ENCODE measurements at regions not wholly inside any gene's neighbourhood (a gene's known extent, or its start where the extent isn't known, plus 50 kb on each side); places are given as distances from the start of the nearest gene placed in this dataset.

- Histone ChIP-seq H3K27ac (no peak overlapping the region), H3K9me3 (no peaks in the 10 kb centered on the region), H3K36me3 (no peaks in the 10 kb centered on the region), H3K4me1 (no peaks in the 10 kb centered on the region), H3K4me3 (no peak overlapping the region), H3K27me3 (no peaks in the 10 kb centered on the region)
- TF ChIP-seq, protein P1, sequence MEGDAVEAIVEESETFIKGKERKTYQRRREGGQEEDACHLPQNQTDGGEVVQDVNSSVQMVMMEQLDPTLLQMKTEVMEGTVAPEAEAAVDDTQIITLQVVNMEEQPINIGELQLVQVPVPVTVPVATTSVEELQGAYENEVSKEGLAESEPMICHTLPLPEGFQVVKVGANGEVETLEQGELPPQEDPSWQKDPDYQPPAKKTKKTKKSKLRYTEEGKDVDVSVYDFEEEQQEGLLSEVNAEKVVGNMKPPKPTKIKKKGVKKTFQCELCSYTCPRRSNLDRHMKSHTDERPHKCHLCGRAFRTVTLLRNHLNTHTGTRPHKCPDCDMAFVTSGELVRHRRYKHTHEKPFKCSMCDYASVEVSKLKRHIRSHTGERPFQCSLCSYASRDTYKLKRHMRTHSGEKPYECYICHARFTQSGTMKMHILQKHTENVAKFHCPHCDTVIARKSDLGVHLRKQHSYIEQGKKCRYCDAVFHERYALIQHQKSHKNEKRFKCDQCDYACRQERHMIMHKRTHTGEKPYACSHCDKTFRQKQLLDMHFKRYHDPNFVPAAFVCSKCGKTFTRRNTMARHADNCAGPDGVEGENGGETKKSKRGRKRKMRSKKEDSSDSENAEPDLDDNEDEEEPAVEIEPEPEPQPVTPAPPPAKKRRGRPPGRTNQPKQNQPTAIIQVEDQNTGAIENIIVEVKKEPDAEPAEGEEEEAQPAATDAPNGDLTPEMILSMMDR (IDR thresholded peaks at IDR 0.05), result no peak
- intact Hi-C loops (cut with DNase I; ENCODE audit: low total_unique reads), result no loop called here
- peak; percentile 49 to 73 for DNase-seq
Measured at GRCh38 chrY:19816053-19816823, 71.7 kb upstream of the KDM5D start.

All from tibial artery (tissue), 4 donors.